BJ (cell line): ENCODE measurements at regions not wholly inside any gene's neighbourhood (a gene's known extent, or its start where the extent isn't known, plus 50 kb on each side); places are given as distances from the start of the nearest gene placed in this dataset.

Source experiments
- CTCF ChIA-PET: fragments of 350-600 bp; formaldehyde crosslinking; extraction: SDS; loops from one replicate; lab custom pipeline; 2021; ENCODE audit warnings: antibody characterized with exemption, inconsistent platforms; lab: Yijun Ruan, JAX
- POLR2A ChIA-PET: fragments of 300-600 bp; sonication (Branson Sonifier 250); formaldehyde crosslinking; extraction: SDS; loops from one replicate; lab custom pipeline; 2021; ENCODE audit warnings: antibody characterized with exemption; lab: Charles Lee
- DNase-seq: peaks from one replicate; pipeline ENCODE4 v3.0.0-alpha.2; 2011; ENCODE audit warnings: low read depth
- H3K27me3 ChIP-seq: 2 replicates; pipeline ENCODE4 v1.6.0; 2011; ENCODE audit warnings: low read length; ENCODE audit not compliant: control insufficient read depth, insufficient read depth
- H3K36me3 ChIP-seq: 2 replicates; pipeline ENCODE4 v1.5.1; 2011; ENCODE audit warnings: low read length; ENCODE audit not compliant: control insufficient read depth, insufficient read depth
- H3K4me3 ChIP-seq: 2 replicates; pipeline ENCODE4 v1.5.1; 2011; ENCODE audit warnings: low read depth, mild to moderate bottlenecking, control low read depth, low read length
- CTCF ChIP-seq: IDR thresholded peaks from 2 replicates; pipeline ENCODE4 v1.5.1; 2011; ENCODE audit warnings: low read depth, mild to moderate bottlenecking, control low read depth, inconsistent platforms, low read length, moderate library complexity; ENCODE audit not compliant: insufficient read depth

DNA sequence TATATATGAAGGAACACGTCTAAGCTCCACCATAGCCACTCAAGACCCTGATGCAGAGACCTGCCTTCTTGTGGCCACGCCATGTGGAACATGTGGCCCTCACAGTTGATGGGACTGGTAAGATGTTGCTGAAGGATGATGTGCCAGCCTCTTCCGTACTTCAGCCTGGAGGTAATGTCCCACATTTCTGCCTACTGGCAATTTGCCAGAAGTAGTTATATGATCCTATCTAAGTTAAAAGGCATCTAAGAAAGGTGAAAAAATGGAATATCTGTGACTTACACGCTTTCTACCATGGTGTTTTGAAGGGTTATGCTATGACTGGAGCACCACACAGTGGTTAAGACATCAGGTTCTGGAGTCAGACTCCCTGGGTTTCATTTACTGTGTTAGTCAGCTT, 948.7 kb upstream of the GHITM start:
- DNase-seq = no peak
- no peaks in the 10 kb centered on the region for H3K36me3 ChIP-seq
- POLR2A ChIA-PET = no interaction called here
- H3K27me3 ChIP-seq = no peaks in the 10 kb centered on the region
- no peak overlapping the region for H3K4me3 ChIP-seq
- CTCF ChIA-PET = interaction anchor here (0.6 kb wide), 1 partner anchor 395 kb away, joined by 3 read pairs; no protein-coding TSS in a partner anchor
- TF ChIP-seq CTCF = no peak

GRCh38 chr10:83193026-83193425, 946.3 kb upstream of the GHITM start:
- Histone ChIP-seq H3K27me3 (no peaks in the 10 kb centered on the region), H3K4me3 (no peak overlapping the region), H3K36me3 (no peaks in the 10 kb centered on the region)
- ChIA-PET POLR2A (no interaction called here), CTCF (no interaction called here)
- TF ChIP-seq CTCF = no peak
- no peak for DNase-seq

- CTCF ChIA-PET = no interaction called here
- no peak for DNase-seq
- no peak overlapping the region for H3K4me3 ChIP-seq
- no peaks in the 10 kb centered on the region for H3K27me3 ChIP-seq
- TF ChIP-seq CTCF = no peak
- POLR2A ChIA-PET = no interaction called here
- H3K36me3 ChIP-seq = no peaks in the 10 kb centered on the region
These were observed 944.3 kb upstream of the GHITM start for GRCh38 chr10:83195021-83195420.

- TF ChIP-seq CTCF = no peak
- ChIA-PET POLR2A (no interaction called here), CTCF (no interaction called here)
- no peak for DNase-seq
- Histone ChIP-seq H3K27me3 (no peaks in the 10 kb centered on the region), H3K4me3 (no peak overlapping the region), H3K36me3 (no peaks in the 10 kb centered on the region)
These were observed 939.9 kb upstream of the GHITM start for GRCh38 chr10:83199374-83199773.

DNA sequence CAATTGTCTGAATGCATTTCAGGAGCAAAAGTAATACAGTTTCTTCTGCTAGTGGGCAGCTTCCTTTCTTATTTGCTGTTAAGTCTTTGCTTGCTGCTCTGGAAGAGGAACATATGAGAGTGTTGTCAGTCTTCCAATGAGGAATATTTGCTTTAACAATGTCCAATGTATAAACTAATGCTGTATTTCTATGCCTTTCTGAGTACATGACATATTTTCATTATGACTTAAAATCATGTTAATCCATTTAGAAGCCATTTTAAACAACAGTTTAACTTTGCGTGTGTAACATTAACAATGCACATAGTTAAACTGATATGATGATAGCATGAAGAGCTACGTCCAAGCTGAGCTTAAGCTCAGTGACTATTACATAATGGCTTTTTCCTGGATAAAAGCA, 933.4 kb upstream of the GHITM start:
- ChIA-PET CTCF (interaction anchor here (0.6 kb wide), 1 partner anchor 104 kb away, joined by 3 read pairs; no protein-coding TSS in a partner anchor), POLR2A (no interaction called here)
- H3K4me3 ChIP-seq = no peak overlapping the region
- H3K27me3 ChIP-seq = no peaks in the 10 kb centered on the region
- no peaks in the 10 kb centered on the region for H3K36me3 ChIP-seq
- DNase-seq = no peak
- TF ChIP-seq CTCF = no peak
